Neural cell (in vitro differentiated cells): ENCODE measurements at regions not wholly inside any gene's neighbourhood (a gene's known extent, or its start where the extent isn't known, plus 50 kb on each side); places are given as distances from the start of the nearest gene placed in this dataset.
A peak's percentile ranks its signal among the peaks of the same experiment; 100 is the strongest.

Source experiments
- H2AFZ ChIP-seq: fragments of 200-600, 300-800 bp; sonication (generic), shearing (Covaris generic); 2 replicates; pipeline ENCODE4 v1.6.0; 2014; ENCODE audit warnings: low read depth, mild to moderate bottlenecking, antibody characterized with exemption, low read length, moderate library complexity
- H3F3A ChIP-seq: fragments of 200-600 bp; shearing (Covaris generic); 2 replicates; pipeline ENCODE4 v1.6.1; 2016; ENCODE audit warnings: mild to moderate bottlenecking, moderate library complexity, mixed read lengths, antibody characterized with exemption, low read length; ENCODE audit not compliant: insufficient read depth, poor library complexity, severe bottlenecking
- H3K27ac ChIP-seq: fragments of 200-600, 300-800 bp; sonication (generic), shearing (Covaris generic); 2 replicates; pipeline ENCODE4 v1.5.1; 2014; ENCODE audit warnings: mild to moderate bottlenecking, low read length, moderate library complexity
- H3K27me3 ChIP-seq: fragments of 300-800, 200-600 bp; sonication (generic), shearing (Covaris generic); 2 replicates; pipeline ENCODE4 v1.6.0; 2014; ENCODE audit warnings: mild to moderate bottlenecking, low read depth, low read length, moderate library complexity; ENCODE audit not compliant: insufficient read depth
- H3K36me3 ChIP-seq: fragments of 300-800, 200-600 bp; sonication (generic), shearing (Covaris generic); 2 replicates; pipeline ENCODE4 v1.5.1; 2014; ENCODE audit warnings: mild to moderate bottlenecking, antibody characterized with exemption, low read length, moderate library complexity; ENCODE audit not compliant: insufficient read depth
- H3K4me2 ChIP-seq: fragments of 300-800, 200-600 bp; sonication (generic), shearing (Covaris generic); 2 replicates; pipeline ENCODE4 v1.6.0; 2014; ENCODE audit warnings: mild to moderate bottlenecking, low read length
- H3K4me3 ChIP-seq: fragments of 300-800, 200-600 bp; sonication (generic), shearing (Covaris generic); 2 replicates; pipeline ENCODE4 v1.5.1; 2014; ENCODE audit warnings: mild to moderate bottlenecking, low read length, moderate library complexity
- H3K79me2 ChIP-seq: fragments of 200-600 bp; shearing (Covaris generic); replicated peaks from 2 replicates; pipeline ENCODE4 v1.6.0; 2014; ENCODE audit warnings: mild to moderate bottlenecking, low read length, moderate library complexity; ENCODE audit not compliant: insufficient read depth
- H3K9ac ChIP-seq: fragments of 300-800, 200-600 bp; sonication (generic), shearing (Covaris generic); 2 replicates; pipeline ENCODE4 v1.6.1; 2016; ENCODE audit warnings: mild to moderate bottlenecking, low read length, mixed read lengths
- H3K9me2 ChIP-seq: fragments of 200-600 bp; shearing (Covaris generic); 2 replicates; pipeline ENCODE4 v1.6.1; 2016; ENCODE audit warnings: mild to moderate bottlenecking, low read length, mixed read lengths; ENCODE audit not compliant: insufficient read depth
- H3K9me3 ChIP-seq: fragments of 200-600, 300-800 bp; sonication (generic), shearing (Covaris generic); 2 replicates; pipeline ENCODE4 v1.6.1; 2016; ENCODE audit warnings: mild to moderate bottlenecking, mixed run types, low read length, moderate library complexity, mixed read lengths
- H4K20me1 ChIP-seq: fragments of 200-600 bp; shearing (Covaris generic); 2 replicates; pipeline ENCODE4 v1.6.1; 2016; ENCODE audit warnings: mild to moderate bottlenecking, mixed run types; ENCODE audit not compliant: insufficient read depth
- EP300 ChIP-seq: fragments of 450-650 bp; conservative IDR thresholded peaks from 2 replicates; pipeline ENCODE4 v1.6.1; 2014; ENCODE audit warnings: antibody characterized with exemption, mild to moderate bottlenecking, moderate library complexity; ENCODE audit not compliant: poor library complexity, severe bottlenecking
- EZH2 ChIP-seq: fragments of 200-600, 300-800 bp; shearing (Covaris generic), sonication (generic); IDR thresholded peaks from 2 replicates; pipeline ENCODE4 v1.6.1; 2014; ENCODE audit warnings: antibody characterized with exemption, low read length, borderline replicate concordance, mild to moderate bottlenecking; ENCODE audit not compliant: insufficient read depth, poor library complexity, severe bottlenecking
- MXI1 ChIP-seq: fragments of 450-650 bp; conservative IDR thresholded peaks from 2 replicates; pipeline ENCODE4 v1.6.1; 2014; ENCODE audit warnings: antibody characterized with exemption, mild to moderate bottlenecking; ENCODE audit not compliant: poor library complexity, severe bottlenecking
- POLR2AphosphoS5 ChIP-seq: IDR thresholded peaks from 2 replicates; pipeline ENCODE4 v1.6.1; 2012
- RAD21 ChIP-seq: fragments of 450-650 bp; conservative IDR thresholded peaks from 2 replicates; pipeline ENCODE4 v1.6.1; 2014; ENCODE audit warnings: antibody characterized with exemption, mild to moderate bottlenecking, moderate library complexity
- REST ChIP-seq: IDR thresholded peaks from 2 replicates; pipeline ENCODE4 v1.6.1; 2012; ENCODE audit warnings: borderline replicate concordance
- SMC3 ChIP-seq: fragments of 450-650 bp; conservative IDR thresholded peaks from 2 replicates; pipeline ENCODE4 v1.6.1; 2014; ENCODE audit warnings: antibody characterized with exemption, mild to moderate bottlenecking, moderate library complexity; ENCODE audit not compliant: poor library complexity
- TAF1 ChIP-seq: IDR thresholded peaks from 2 replicates; pipeline ENCODE4 v1.6.1; 2012; ENCODE audit warnings: low read depth
- TF ChIP-seq, protein P1 (sequence below): fragments of 450-650 bp; IDR thresholded peaks from 2 replicates; pipeline ENCODE4 v1.5.1; 2014; ENCODE audit warnings: antibody characterized with exemption, mild to moderate bottlenecking, moderate library complexity; ENCODE audit not compliant: poor library complexity, severe bottlenecking

- peak overlapping the region; percentile 8 for H3K4me2 ChIP-seq
- TF ChIP-seq EZH2 (no peak), RAD21 (no peak), SMC3 (no peak), POLR2AphosphoS5 (no peak), EP300 (no peak), MXI1 (no peak), TAF1 (no peak), REST (no peak)
- TF ChIP-seq, protein P1, sequence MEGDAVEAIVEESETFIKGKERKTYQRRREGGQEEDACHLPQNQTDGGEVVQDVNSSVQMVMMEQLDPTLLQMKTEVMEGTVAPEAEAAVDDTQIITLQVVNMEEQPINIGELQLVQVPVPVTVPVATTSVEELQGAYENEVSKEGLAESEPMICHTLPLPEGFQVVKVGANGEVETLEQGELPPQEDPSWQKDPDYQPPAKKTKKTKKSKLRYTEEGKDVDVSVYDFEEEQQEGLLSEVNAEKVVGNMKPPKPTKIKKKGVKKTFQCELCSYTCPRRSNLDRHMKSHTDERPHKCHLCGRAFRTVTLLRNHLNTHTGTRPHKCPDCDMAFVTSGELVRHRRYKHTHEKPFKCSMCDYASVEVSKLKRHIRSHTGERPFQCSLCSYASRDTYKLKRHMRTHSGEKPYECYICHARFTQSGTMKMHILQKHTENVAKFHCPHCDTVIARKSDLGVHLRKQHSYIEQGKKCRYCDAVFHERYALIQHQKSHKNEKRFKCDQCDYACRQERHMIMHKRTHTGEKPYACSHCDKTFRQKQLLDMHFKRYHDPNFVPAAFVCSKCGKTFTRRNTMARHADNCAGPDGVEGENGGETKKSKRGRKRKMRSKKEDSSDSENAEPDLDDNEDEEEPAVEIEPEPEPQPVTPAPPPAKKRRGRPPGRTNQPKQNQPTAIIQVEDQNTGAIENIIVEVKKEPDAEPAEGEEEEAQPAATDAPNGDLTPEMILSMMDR: no peak
- H3K27ac ChIP-seq: no peak overlapping the region
Observed at GRCh38 chr6:145257704-145258103, 477.6 kb downstream of the EPM2A start.

DNA sequence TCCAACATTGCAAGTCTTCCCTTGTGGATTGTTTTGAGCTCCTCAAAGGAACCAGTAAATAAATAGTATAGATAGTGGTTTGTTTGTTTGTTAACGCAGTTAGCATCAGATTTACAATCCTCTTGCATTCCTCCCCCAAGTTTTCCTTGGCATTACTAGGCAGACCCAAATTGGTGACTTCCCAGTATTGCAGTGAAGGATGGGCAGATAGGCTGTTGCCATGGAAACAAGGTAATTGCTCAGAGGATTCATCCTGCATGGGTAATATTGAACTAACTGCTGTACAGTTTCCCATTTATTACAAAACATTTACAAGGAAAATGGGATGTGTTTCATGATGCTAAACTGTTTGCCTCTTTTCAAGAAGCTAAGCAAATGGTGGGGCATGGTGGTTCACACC is 477.2 kb downstream of the EPM2A start:
- no peaks in the 10 kb centered on the region for H3K79me2 ChIP-seq
- H3K4me2 ChIP-seq: peak overlapping the region; percentile 8
- H2AFZ ChIP-seq: no peak overlapping the region
- no peaks in the 10 kb centered on the region for H3F3A ChIP-seq
- no peak overlapping the region for H3K9ac ChIP-seq
- H3K27me3 ChIP-seq: no peaks in the 10 kb centered on the region
- H3K36me3 ChIP-seq: no peaks in the 10 kb centered on the region
- no peaks in the 10 kb centered on the region for H4K20me1 ChIP-seq
- TF ChIP-seq POLR2AphosphoS5 (no peak), MXI1 (no peak), REST (peak; percentile 60), EP300 (peak; percentile 12), TAF1 (no peak), SMC3 (no peak), RAD21 (no peak), EZH2 (no peak)
- TF ChIP-seq, protein P1: no peak
- H3K27ac ChIP-seq: no peak overlapping the region
- no peaks in the 10 kb centered on the region for H3K9me3 ChIP-seq
- H3K9me2 ChIP-seq: no peaks in the 10 kb centered on the region
- peak overlapping the region; percentile 0 for H3K4me3 ChIP-seq

More at GRCh38 chr6:145257704-145258103, 477.6 kb downstream of the EPM2A start:
- Histone ChIP-seq H3K9ac (no peak overlapping the region), H3K4me3 (peak overlapping the region; percentile 0), H3F3A (no peaks in the 10 kb centered on the region), H3K27me3 (no peaks in the 10 kb centered on the region), H2AFZ (no peak overlapping the region), H3K36me3 (no peaks in the 10 kb centered on the region), H3K9me3 (no peaks in the 10 kb centered on the region), H3K79me2 (no peaks in the 10 kb centered on the region), H3K9me2 (no peaks in the 10 kb centered on the region), H4K20me1 (no peaks in the 10 kb centered on the region)
